ENCODE measurements at regions not wholly inside any gene's neighbourhood (a gene's known extent, or its start where the extent isn't known, plus 50 kb on each side); places are given as distances from the start of the nearest gene placed in this dataset.
A peak's percentile ranks its signal among the peaks of the same experiment; 100 is the strongest.

DNA sequence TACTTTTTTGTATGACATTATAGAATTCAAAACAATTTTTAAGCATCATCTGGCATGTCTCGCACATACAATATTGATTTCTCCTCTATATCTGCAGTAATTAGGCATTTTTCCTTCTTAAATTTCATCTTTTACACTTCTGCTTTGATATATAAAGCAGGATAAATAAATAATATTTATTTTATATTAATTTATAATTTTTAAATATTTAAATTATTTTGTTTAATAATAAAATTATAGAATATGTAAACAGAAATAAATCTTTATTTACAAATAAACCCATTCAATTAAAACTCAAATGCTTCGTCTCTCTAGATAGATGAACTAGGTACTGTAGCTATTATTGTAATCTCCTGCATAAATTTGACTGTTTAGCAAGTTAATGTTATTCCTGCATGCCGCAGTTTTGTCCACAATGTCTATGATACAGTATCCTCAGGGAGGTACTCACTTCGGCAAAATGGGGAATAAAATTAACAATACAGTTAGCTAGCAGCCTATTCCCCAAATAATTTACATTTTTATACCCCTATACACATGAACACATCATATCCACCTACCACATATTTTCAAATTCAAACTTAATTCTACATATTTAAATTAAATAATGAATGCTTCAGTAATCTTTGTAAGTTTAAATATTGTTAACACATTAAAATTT is 473.6 kb upstream of the SLC10A2 start:
- DNase-seq (ENCODE audit: low spot score in 2 of 2, unreplicated experiment in 2 of 2): no peak
- TF ChIP-seq, protein P1, sequence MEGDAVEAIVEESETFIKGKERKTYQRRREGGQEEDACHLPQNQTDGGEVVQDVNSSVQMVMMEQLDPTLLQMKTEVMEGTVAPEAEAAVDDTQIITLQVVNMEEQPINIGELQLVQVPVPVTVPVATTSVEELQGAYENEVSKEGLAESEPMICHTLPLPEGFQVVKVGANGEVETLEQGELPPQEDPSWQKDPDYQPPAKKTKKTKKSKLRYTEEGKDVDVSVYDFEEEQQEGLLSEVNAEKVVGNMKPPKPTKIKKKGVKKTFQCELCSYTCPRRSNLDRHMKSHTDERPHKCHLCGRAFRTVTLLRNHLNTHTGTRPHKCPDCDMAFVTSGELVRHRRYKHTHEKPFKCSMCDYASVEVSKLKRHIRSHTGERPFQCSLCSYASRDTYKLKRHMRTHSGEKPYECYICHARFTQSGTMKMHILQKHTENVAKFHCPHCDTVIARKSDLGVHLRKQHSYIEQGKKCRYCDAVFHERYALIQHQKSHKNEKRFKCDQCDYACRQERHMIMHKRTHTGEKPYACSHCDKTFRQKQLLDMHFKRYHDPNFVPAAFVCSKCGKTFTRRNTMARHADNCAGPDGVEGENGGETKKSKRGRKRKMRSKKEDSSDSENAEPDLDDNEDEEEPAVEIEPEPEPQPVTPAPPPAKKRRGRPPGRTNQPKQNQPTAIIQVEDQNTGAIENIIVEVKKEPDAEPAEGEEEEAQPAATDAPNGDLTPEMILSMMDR (IDR thresholded peaks at IDR 0.05; ENCODE audit: unreplicated experiment): no peak
- no peak overlapping the region for H3K27ac Mint-ChIP-seq
- H3K27me3 Mint-ChIP-seq (ENCODE audit: low read depth): no peaks in the 10 kb centered on the region
- peaks cover 15% of the 10 kb centered on the region for H3K36me3 Mint-ChIP-seq
- H3K4me1 Mint-ChIP-seq: peaks cover 6% of the 10 kb centered on the region
- peaks cover 19% of the 10 kb centered on the region for H3K9me3 Mint-ChIP-seq
- H3K4me3 Mint-ChIP-seq: no peak overlapping the region

DNA sequence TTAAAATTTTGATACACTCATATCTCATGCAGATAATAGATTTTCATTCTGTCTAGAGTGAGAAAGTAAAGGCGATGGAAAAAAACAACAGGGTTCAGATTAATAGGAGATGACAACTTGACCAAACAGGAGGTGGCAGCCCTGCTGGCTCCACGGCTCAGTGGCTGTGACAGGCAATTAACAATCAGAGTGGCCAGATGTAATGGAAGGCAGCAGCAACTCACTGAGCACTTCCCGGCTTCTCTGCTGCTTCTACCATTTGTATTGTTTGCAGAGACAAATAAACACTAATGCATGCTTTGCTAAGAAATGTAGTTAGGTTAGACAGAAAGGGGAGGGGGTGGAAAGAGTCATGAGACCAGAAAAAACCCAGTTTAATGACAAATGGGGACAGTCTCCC is 473.0 kb upstream of the SLC10A2 start:
- Mint-ChIP-seq H3K27ac (no peak overlapping the region), H3K4me1 (peaks cover 10% of the 10 kb centered on the region), H3K4me3 (peak overlapping the region; percentile 3), H3K36me3 (peaks cover 11% of the 10 kb centered on the region), H3K9me3 (peaks cover 15% of the 10 kb centered on the region), H3K27me3 (ENCODE audit: low read depth) (no peaks in the 10 kb centered on the region)
- no peak for DNase-seq (ENCODE audit: low spot score in 2 of 2, unreplicated experiment in 2 of 2)
- TF ChIP-seq, protein P1 (IDR thresholded peaks at IDR 0.05; ENCODE audit: unreplicated experiment): no peak

DNA sequence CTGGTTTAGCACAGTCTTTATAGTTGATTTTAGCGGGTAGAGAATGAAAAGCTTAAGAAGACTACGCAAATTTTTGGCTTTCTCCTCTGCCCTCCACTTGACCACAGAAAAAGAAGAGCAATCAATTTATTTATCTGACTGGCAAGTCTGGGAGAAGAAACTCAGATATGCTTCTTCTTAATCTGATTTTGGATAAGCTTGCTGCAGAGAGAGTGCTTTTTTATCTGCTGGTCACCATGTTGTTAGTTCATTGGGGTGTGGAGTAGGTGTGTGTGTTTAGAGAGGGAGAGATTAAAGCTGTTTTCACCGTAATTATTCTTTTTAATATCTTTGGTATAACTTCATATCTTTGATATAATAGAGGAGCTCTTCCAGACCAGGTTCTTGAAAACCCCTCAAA is 471.4 kb upstream of the SLC10A2 start:
- peaks cover 12% of the 10 kb centered on the region for H3K4me1 Mint-ChIP-seq
- H3K27me3 Mint-ChIP-seq (ENCODE audit: low read depth): no peaks in the 10 kb centered on the region
- H3K36me3 Mint-ChIP-seq: peaks cover under 1% of the 10 kb centered on the region
- H3K27ac Mint-ChIP-seq: no peak overlapping the region
- no peak for DNase-seq (ENCODE audit: low spot score in 2 of 2, unreplicated experiment in 2 of 2)
- H3K4me3 Mint-ChIP-seq: no peak overlapping the region
- H3K9me3 Mint-ChIP-seq: peaks cover 1% of the 10 kb centered on the region
- TF ChIP-seq, protein P1 (IDR thresholded peaks at IDR 0.05; ENCODE audit: unreplicated experiment): no peak

DNA sequence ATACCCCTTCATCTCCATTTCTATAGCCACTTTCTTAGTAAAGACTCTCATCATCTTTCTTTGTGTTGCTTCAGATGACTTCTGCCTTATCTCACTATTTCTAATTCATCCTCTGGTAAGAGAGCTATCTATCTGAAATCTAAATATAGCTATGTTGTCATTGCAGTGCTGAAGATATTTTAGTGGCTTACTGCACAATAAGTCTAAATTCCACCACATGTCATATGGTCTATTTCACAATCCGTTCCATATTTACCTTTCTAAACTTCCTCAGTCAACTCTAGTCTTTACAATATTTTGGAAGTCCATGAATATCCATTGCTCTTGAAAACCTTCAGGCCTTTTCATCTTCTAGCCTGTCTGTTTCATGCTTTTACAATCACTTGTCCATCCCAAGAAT is 465.1 kb upstream of the SLC10A2 start:
- Mint-ChIP-seq H3K27me3 (ENCODE audit: low read depth) (no peaks in the 10 kb centered on the region), H3K36me3 (no peaks in the 10 kb centered on the region), H3K27ac (no peak overlapping the region), H3K9me3 (peaks cover 9% of the 10 kb centered on the region), H3K4me1 (peaks cover 11% of the 10 kb centered on the region), H3K4me3 (no peak overlapping the region)
- TF ChIP-seq, protein P1 (IDR thresholded peaks at IDR 0.05; ENCODE audit: unreplicated experiment): no peak
- DNase-seq (ENCODE audit: low spot score in 2 of 2, unreplicated experiment in 2 of 2): no peak

DNA sequence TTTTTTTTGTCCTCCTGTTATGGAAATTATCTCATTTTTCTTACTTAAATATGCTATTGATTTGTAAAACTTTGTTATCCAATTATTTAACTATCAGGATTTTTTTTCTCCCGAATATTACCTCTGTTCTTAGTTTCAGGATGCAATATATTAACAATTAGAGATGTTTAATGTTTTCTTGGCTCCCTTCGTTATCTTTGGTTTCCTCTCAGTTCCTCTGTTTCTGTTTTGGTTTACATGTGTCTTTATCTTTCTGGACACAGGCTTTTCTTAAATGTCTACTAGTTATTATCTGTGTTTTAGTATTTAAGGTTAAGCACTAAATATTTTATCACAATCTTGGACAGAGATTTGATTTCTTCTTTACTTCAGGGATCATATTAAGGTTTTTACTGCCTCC is 462.2 kb upstream of the SLC10A2 start:
- DNase-seq (ENCODE audit: low spot score in 2 of 2, unreplicated experiment in 2 of 2): no peak
- Mint-ChIP-seq H3K4me1 (peaks cover 5% of the 10 kb centered on the region), H3K27me3 (ENCODE audit: low read depth) (no peaks in the 10 kb centered on the region), H3K27ac (no peak overlapping the region), H3K36me3 (no peaks in the 10 kb centered on the region), H3K4me3 (no peak overlapping the region), H3K9me3 (peaks cover 9% of the 10 kb centered on the region)
- TF ChIP-seq, protein P1 (IDR thresholded peaks at IDR 0.05; ENCODE audit: unreplicated experiment): no peak

DNA sequence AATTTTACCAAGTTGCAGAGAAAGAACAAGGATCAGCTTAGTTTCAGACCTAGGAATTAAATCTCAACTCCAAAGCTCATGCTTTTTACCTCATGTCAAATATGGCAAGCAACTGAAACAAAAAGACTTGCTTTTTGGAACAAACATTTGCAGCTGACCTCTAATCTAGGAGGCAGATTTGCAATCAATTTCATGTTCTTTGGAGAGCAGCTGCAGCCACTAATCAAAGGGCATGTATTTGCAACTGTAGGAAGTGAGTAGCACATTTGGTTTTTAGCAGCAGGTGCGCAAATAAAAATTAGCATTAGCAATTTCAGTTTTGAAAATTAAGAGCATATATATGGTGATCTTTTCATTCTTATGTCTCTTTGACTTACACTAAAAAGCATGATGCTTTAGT is 459.3 kb upstream of the SLC10A2 start:
- Mint-ChIP-seq H3K36me3 (no peaks in the 10 kb centered on the region), H3K27ac (no peak overlapping the region), H3K4me3 (no peak overlapping the region), H3K27me3 (ENCODE audit: low read depth) (no peaks in the 10 kb centered on the region), H3K9me3 (peaks cover 7% of the 10 kb centered on the region), H3K4me1 (peaks cover 5% of the 10 kb centered on the region)
- DNase-seq (ENCODE audit: low spot score in 2 of 2, unreplicated experiment in 2 of 2): no peak
- TF ChIP-seq, protein P1 (IDR thresholded peaks at IDR 0.05; ENCODE audit: unreplicated experiment): no peak
